HAP-1 (cell line): ENCODE measurements at regions not wholly inside any gene's neighbourhood (a gene's known extent, or its start where the extent isn't known, plus 50 kb on each side); places are given as distances from the start of the nearest gene placed in this dataset.
"Not testable (repeated sequence)": the region's sequence is repeated elsewhere in the genome, so short reads cannot be mapped to it uniquely, and the experiment has no call there.

Experiments
- DNase-seq, 2 experiments: peaks; one replicate each; pipeline ENCODE4 v3.0.0-alpha.2; 2016 to 2020; ENCODE audit warnings: low spot score in 2 of 2
- H3K27me3 ChIP-seq: fragments of 250-450 bp; sonication (Bioruptor Pico); 2 replicates; pipeline ENCODE4 v1.5.1; 2020; ENCODE audit warnings: low read depth, mild to moderate bottlenecking, moderate library complexity
- H3K36me3 ChIP-seq: fragments of 250-450 bp; sonication (Bioruptor Pico); replicated peaks from 2 replicates; pipeline ENCODE4 v1.5.1; 2020; ENCODE audit warnings: mild to moderate bottlenecking
- H3K4me1 ChIP-seq: fragments of 250-450 bp; sonication (Bioruptor Pico); 2 replicates; pipeline ENCODE4 v1.5.1; 2020; ENCODE audit warnings: mild to moderate bottlenecking
- H3K4me3 ChIP-seq: fragments of 250-450 bp; sonication (Bioruptor Pico); 2 replicates; pipeline ENCODE4 v1.5.1; 2020; ENCODE audit warnings: mild to moderate bottlenecking, moderate library complexity
- H3K9me3 ChIP-seq: fragments of 250-450 bp; sonication (Bioruptor Pico); 2 replicates; pipeline ENCODE4 v1.5.1; 2020; ENCODE audit warnings: mild to moderate bottlenecking, moderate library complexity
- in situ Hi-C: fragments of 300-500 bp; cut with MboI; formaldehyde crosslinking; loops from 3 replicates; pipeline ENCODE4 v1.14.3; 2020; ENCODE audit warnings: low sequenced_read_pairs, inconsistent platforms, mixed read lengths

GRCh38 chr13:100954430-100955305 is 280.1 kb upstream of the TMTC4 start:
- Histone ChIP-seq H3K4me3 (no peak overlapping the region), H3K36me3 (no peaks in the 10 kb centered on the region), H3K4me1 (no peaks in the 10 kb centered on the region), H3K9me3 (no peaks in the 10 kb centered on the region), H3K27me3 (no peaks in the 10 kb centered on the region)
- in situ Hi-C loops: no loop called here
- DNase-seq: no peak

GRCh38 chr13:100951016-100951415 is 276.4 kb upstream of the TMTC4 start:
- Histone ChIP-seq H3K9me3 (no peaks in the 10 kb centered on the region), H3K27me3 (no peaks in the 10 kb centered on the region), H3K36me3 (no peaks in the 10 kb centered on the region), H3K4me3 (no peak overlapping the region), H3K4me1 (no peaks in the 10 kb centered on the region)
- in situ Hi-C loops: no loop called here
- DNase-seq: no peak

DNA sequence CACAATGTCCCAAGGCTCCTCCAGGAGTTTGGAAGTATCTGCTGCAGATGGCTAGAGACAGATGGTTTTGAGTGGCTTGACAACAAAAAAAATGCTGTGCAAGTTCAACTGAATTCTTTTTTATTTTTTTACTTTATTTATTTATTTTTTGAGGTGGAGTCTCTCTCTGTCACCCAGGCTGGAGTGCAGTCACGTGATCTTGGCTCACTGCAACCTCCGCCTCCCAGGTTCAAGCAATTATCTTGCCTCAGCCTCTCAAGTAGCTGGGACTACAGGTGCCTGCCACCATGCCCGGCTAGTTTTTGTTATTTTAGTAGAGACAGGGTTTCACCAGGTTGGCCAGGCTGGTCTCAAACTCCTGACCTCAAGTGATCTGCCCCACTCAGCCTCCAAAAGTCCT is 274.3 kb upstream of the TMTC4 start:
- in situ Hi-C loops, H3K9me3 ChIP-seq, H3K27me3 ChIP-seq: not testable (repeated sequence)

GRCh38 chr13:100946588-100946987 is 272.0 kb upstream of the TMTC4 start:
- H3K4me3 ChIP-seq: no peak overlapping the region
- no peaks in the 10 kb centered on the region for H3K36me3 ChIP-seq
- H3K4me1 ChIP-seq: no peaks in the 10 kb centered on the region
- H3K9me3 ChIP-seq: no peaks in the 10 kb centered on the region
- in situ Hi-C loops: no loop called here
- no peaks in the 10 kb centered on the region for H3K27me3 ChIP-seq
- DNase-seq: no peak

More for the DNA sequence above, 274.3 kb upstream of the TMTC4 start:
- H3K4me3 ChIP-seq, H3K4me1 ChIP-seq, H3K36me3 ChIP-seq, DNase-seq: not testable (repeated sequence)

DNA sequence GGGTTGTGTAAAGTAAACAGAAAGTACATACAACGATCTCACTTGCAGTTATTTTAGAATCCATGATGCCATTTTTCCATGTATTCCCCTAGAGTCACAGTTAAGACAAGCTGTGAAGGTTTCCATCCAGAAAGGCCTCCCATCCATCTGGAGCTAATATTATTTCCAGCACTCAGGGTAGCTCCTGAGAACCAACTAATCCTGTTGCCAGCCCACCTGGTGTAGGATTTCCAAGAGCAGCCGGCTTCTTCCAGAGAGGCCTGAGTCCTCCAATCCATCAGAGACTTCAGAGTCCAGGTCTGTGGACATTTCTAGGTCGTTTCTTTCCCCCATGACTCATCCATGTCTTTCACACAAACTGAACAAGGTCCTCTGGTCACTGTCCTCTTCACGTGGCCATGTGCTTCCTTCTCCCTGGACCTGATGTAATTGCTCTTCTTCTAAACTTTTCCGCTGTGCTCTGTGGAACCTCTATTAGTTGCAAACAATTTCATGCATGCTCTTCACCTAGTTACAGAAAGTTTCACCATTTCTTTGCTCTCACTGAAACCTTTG is 270.3 kb upstream of the TMTC4 start:
- Histone ChIP-seq H3K4me1 (no peaks in the 10 kb centered on the region), H3K36me3 (no peaks in the 10 kb centered on the region), H3K27me3 (no peaks in the 10 kb centered on the region), H3K9me3 (no peaks in the 10 kb centered on the region), H3K4me3 (no peak overlapping the region)
- in situ Hi-C loops: no loop called here
- DNase-seq: no peak

DNA sequence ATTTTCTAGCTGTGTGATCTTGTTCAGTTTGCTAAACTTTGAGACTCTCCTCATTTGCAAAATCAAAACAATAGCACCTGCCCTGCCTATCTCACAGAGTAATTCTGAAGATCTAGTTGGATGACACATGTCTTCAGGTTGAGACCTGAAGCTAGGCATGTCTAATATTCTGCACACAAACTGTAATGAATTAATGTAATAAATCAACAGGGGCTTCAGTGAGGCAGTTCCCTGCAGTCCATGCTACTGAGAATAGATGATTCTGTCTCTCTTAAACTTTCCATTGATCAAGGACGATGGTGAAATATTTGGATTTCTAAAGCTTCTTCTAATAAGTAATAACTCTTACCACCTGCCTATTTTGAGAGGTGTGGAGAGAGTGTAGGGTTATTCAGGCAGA is 268.1 kb upstream of the TMTC4 start:
- Histone ChIP-seq H3K4me1 (no peaks in the 10 kb centered on the region), H3K9me3 (no peaks in the 10 kb centered on the region), H3K4me3 (no peak overlapping the region), H3K27me3 (no peaks in the 10 kb centered on the region), H3K36me3 (no peaks in the 10 kb centered on the region)
- in situ Hi-C loops: no loop called here
- no peak for DNase-seq

GRCh38 chr13:100941377-100942368 is 267.1 kb upstream of the TMTC4 start:
- peak in 1 of 2 experiments; percentile 12 for DNase-seq
- H3K27me3 ChIP-seq: no peaks in the 10 kb centered on the region
- no peaks in the 10 kb centered on the region for H3K36me3 ChIP-seq
- H3K9me3 ChIP-seq: no peaks in the 10 kb centered on the region
- H3K4me3 ChIP-seq: no peak overlapping the region
- in situ Hi-C loops: no loop called here
- no peaks in the 10 kb centered on the region for H3K4me1 ChIP-seq

GRCh38 chr13:100940658-100941057 is 266.1 kb upstream of the TMTC4 start:
- DNase-seq: no peak
- Histone ChIP-seq H3K4me3 (no peak overlapping the region), H3K27me3 (no peaks in the 10 kb centered on the region), H3K9me3 (no peaks in the 10 kb centered on the region), H3K4me1 (no peaks in the 10 kb centered on the region), H3K36me3 (no peaks in the 10 kb centered on the region)
- in situ Hi-C loops: no loop called here

GRCh38 chr13:100933841-100934240 is 259.2 kb upstream of the TMTC4 start:
- no peak for DNase-seq
- Histone ChIP-seq H3K4me1 (no peaks in the 10 kb centered on the region), H3K4me3 (no peak overlapping the region), H3K9me3 (no peaks in the 10 kb centered on the region), H3K36me3 (no peaks in the 10 kb centered on the region), H3K27me3 (no peaks in the 10 kb centered on the region)
- in situ Hi-C loops: no loop called here

- no peaks in the 10 kb centered on the region; the same call in 1 of the 2 replicates for H3K27me3 ChIP-seq
- in situ Hi-C loops: no loop called here
These were observed 248.0 kb upstream of the TMTC4 start for GRCh38 chr13:100922599-100922998.

GRCh38 chr13:100921139-100921538 is 246.5 kb upstream of the TMTC4 start:
- Histone ChIP-seq H3K27me3 (no peaks in the 10 kb centered on the region; the same call in 1 of the 2 replicates), H3K36me3 (no peaks in the 10 kb centered on the region), H3K9me3 (no peaks in the 10 kb centered on the region), H3K4me3 (no peak overlapping the region), H3K4me1 (no peaks in the 10 kb centered on the region)
- in situ Hi-C loops: no loop called here
- DNase-seq: no peak

More at GRCh38 chr13:100922599-100922998, 248.0 kb upstream of the TMTC4 start:
- DNase-seq: no peak
- Histone ChIP-seq H3K36me3 (no peaks in the 10 kb centered on the region), H3K4me1 (no peaks in the 10 kb centered on the region), H3K4me3 (no peak overlapping the region), H3K9me3 (no peaks in the 10 kb centered on the region)

GRCh38 chr13:100917011-100917410 is 242.4 kb upstream of the TMTC4 start:
- H3K36me3 ChIP-seq: no peaks in the 10 kb centered on the region
- no peak overlapping the region for H3K4me3 ChIP-seq
- in situ Hi-C loops: no loop called here
- no peaks in the 10 kb centered on the region; the same call in 1 of the 2 replicates for H3K27me3 ChIP-seq
- H3K4me1 ChIP-seq: no peaks in the 10 kb centered on the region
- no peaks in the 10 kb centered on the region; the same call in 1 of the 2 replicates for H3K9me3 ChIP-seq
- no peak for DNase-seq

DNA sequence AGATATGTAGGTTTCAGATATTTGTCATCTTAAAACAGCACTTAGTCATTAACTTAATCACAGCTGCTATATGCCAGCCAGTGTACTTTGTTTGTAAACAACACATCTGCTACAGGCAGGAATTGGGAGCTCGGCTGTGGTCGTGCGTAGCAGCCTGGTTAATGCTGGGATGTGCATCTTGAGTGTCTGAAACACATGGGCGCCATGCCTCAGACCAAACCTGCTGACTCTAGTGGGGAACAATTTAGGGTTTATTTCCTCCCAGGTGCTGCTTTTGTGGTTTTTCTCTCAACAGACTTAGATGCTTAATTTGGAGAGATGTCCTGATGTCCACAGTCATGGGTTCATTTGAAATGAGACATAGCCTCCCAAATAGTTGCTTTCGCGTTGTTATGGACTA is 238.5 kb upstream of the TMTC4 start:
- Histone ChIP-seq H3K9me3 (no peaks in the 10 kb centered on the region; the same call in 1 of the 2 replicates), H3K27me3 (no peaks in the 10 kb centered on the region; the same call in 1 of the 2 replicates), H3K36me3 (no peaks in the 10 kb centered on the region), H3K4me3 (no peak overlapping the region), H3K4me1 (no peaks in the 10 kb centered on the region)
- in situ Hi-C loops: no loop called here
- no peak for DNase-seq
